HG03095 (cell line): ENCODE measurements at regions not wholly inside any gene's neighbourhood (a gene's known extent, or its start where the extent isn't known, plus 50 kb on each side); places are given as distances from the start of the nearest gene placed in this dataset.
"Not testable (repeated sequence)": the region's sequence is repeated elsewhere in the genome, so short reads cannot be mapped to it uniquely, and the experiment has no call there.

Experiments used
- ATAC-seq: cut with Tn5 transposase; IDR thresholded peaks from one replicate; pipeline ENCODE4 v1.9.1; 2021; ENCODE audit warnings: moderate library complexity; ENCODE audit not compliant: unreplicated experiment

GRCh38 chr6:50899306-50899870 is 80.7 kb downstream of the TFAP2B start:
- ATAC-seq: no peak

DNA sequence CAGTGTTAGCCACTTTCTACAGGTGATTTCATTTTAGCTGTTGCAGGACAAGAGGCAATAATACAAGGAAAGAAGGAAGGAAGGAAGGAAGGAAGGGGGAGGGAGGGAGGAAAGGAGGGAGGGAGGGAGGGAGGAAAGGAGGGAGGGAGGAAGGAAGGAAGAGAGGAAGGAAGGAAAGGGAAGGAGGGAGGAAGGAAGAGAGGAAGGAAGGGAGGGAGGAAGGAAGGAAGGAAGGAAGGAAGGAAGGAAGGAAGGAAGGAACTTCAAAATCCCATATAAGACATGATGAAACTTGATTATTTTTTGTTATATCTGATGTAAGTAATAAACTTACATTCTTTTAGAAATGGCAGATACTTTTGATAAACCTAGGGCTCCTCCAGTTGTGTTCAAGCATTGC is 83.6 kb downstream of the TFAP2B start:
- ATAC-seq: no peak

- no peak for ATAC-seq
These were observed 86.6 kb downstream of the TFAP2B start for GRCh38 chr6:50905297-50905696.

- ATAC-seq: no peak
These were observed 88.9 kb downstream of the TFAP2B start for GRCh38 chr6:50907565-50907964.

- ATAC-seq: no peak
These were observed 94.6 kb downstream of the TFAP2B start for GRCh38 chr6:50913105-50913770.

DNA sequence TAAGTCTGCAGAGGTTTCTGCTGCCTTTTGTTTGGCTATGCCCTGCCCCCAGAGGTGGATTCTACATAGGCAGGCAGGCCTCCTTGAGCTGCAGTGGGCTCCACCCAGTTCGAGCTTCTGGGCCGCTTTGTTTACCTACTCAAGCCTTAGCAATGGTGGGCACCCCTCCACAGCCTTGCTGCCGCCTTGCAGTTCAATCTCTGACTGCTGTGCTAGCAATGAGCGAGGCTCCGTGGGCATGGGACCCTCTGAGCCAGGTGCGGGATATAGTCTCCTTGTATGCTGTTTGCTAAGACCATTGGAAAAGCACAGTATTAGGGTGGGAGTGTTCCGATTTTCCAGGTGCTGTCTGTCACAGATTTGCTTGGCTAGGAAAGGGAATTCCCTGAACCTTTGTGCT is 102.7 kb downstream of the TFAP2B start:
- ATAC-seq: not testable (repeated sequence)

GRCh38 chr6:50921968-50922367 is 103.3 kb downstream of the TFAP2B start:
- ATAC-seq: no peak

DNA sequence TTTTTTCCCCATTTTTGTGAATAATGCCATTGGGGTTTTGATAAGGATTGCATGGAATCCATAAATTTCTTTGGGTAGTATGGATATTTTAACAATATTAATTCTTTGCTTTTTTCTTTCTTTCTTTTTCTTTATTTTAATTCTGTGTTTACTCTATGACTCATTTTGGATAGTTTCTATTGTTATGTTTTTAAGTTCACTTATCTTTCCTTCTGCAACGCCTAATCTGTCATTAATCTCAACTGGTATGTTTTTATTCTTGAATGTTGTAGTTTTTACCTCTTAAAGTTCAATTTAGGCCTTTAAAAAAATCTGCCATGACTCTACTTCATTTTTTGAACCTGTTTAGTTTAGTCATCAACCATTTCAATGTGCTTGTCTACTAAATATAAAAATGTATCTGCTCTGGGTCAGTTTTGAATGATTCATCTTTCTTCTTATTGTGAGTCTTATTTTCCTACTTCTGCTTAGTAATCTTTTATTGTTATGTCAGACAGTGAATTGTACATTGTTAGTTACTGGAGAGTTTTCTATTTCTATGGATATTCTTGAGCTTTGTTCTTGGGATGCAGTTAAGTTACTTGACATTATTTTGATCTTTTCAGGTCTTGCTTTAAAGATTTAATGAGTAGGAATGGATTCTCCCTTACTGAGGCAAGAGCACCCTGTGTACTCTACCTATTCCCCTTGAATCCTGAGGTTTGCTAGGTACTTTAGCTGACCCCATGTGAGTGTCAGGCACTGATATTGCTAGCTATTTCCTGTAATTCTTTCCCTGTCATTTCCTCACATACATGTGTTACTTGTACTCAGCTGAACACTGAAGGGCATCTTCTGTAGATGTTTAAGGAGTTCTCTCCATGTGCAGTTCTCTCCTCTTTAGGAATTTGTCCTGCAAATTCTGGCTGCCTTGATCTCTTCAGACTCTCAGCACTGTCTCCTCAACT is 104.2 kb downstream of the TFAP2B start:
- ATAC-seq: no peak

GRCh38 chr6:50924758-50925157 is 106.1 kb downstream of the TFAP2B start:
- ATAC-seq: no peak

- ATAC-seq: no peak
These were observed 106.9 kb downstream of the TFAP2B start for GRCh38 chr6:50925548-50925947.

GRCh38 chr6:50925981-50926380 is 107.3 kb downstream of the TFAP2B start:
- no peak for ATAC-seq

DNA sequence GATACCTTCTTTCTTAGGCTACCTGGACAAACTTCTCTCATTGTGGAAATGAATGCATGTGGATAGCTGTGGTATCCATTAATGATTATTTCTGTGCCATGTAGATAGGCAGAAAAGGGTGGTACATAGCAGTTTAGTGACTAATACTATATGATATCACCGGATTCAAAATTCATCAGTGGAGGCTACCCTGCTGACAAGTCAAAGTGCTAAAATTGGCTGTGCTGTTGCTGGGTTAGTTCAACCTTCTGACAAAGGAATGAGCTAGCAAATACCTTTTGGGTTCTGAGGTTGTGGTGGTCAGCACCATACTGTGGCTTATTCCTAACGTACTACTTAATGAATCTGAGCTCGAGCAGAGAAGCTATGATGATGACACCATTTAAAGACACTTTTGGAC is 109.1 kb downstream of the TFAP2B start:
- no peak for ATAC-seq

DNA sequence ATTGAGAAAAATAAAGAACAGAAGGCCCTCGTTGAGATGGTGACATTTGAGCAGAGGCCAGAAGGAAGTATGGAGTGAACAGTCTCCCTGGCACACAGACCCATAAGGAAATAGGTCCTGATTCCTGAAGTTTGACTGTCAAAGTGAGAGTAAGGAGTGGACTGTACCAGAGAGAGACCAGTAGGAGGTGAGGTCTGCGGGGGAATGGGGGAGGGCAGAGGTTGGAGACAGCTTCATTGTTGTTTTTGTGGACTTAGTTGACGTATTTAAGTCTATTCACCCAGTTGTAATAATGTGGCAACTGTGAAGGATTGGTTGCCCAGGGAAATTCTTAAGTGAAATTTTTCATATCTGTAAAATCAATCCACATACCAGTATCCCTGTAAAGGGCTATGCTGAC is 110.7 kb downstream of the TFAP2B start:
- ATAC-seq: no peak

GRCh38 chr6:50935442-50935841 is 116.8 kb downstream of the TFAP2B start:
- ATAC-seq: no peak

DNA sequence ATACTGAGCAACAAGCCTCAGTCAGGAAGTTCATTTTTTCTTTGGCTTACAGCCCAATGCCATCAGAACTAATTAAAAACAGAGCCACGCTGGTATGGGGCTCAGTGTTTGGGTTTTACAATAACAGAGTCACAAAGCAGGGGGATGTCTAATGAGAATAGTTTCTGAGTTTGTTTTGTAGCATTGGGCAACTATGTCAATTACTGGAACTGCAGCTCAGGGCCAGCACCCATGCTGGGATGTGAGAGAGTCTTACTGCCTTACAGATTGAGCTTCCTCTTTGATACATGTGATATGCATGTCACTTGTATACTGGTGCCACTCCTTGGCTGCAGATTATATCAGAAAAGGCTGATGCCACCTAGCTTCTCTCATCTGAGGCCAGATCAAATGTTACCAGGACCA is 117.6 kb downstream of the TFAP2B start:
- no peak for ATAC-seq

GRCh38 chr6:50939931-50940330 is 121.3 kb downstream of the TFAP2B start:
- ATAC-seq: no peak

GRCh38 chr6:50945789-50946188 is 127.1 kb downstream of the TFAP2B start:
- ATAC-seq: no peak

DNA sequence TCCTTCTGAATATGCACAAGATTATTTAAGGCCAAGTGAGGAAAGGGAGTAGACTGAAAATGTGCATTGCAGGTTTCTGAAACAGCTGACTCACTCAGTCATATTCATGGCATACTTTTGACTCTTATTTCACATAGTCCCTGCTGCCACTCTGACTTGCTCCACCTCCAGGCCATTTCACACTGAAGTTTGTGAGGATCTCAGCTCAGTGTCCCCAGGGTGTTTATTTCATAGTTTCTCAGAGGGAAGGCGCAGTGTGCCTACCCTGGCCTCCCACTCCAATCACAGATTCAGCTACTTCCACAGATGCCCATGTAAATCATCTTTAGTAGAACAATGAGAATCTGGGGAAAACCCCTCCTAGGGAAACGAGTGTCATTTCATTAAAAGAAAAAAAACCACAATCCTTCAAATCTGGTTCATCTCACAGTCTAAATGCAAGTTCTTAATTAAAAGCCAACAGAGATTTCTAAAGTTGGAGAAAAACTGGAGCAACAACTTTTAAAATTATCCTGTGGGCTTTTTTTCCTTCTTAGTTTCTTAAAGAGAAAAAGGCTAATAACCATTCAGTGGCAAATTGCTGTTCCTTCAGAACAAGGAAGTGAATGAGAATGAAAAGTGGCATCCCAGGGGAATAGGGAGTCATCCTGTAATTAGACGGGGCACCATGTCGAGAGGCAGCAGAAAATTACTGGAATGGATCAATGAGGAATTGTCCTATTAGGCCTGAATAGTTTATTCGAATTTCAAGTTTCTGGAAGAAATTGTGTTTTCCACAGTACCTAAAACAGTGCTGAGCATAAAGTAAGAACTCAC is 133.6 kb downstream of the TFAP2B start:
- ATAC-seq: no peak

GRCh38 chr6:50956014-50956413 is 137.3 kb downstream of the TFAP2B start:
- ATAC-seq: no peak

DNA sequence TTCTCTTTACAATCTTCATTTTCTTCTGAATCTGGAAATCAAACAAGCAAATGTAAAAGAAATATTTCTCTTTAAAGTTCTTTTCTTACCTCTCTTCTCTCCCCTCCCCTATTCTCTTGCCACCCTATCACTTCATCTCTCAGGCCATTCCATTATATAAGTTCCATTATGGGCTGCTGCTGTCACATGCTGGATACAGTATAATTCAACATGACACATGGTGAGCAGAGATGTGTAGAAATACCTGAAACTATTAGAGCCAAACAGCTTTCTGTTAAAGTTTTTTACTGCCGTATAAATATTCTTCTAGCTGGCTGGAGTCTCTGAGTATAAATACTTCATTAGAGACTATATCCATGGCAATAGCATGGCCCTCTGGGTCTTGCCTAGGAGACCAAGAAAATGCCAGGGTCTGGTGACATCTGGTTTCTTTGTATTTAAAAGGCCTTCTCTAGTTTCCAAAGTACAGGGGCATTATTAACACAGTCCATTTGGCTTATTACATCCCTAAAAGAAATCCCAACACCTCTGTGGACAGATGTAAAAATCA is 139.6 kb downstream of the TFAP2B start:
- ATAC-seq: no peak
